Progenitor cell of endocrine pancreas (in vitro differentiated cells): ENCODE measurements at regions not wholly inside any gene's neighbourhood (a gene's known extent, or its start where the extent isn't known, plus 50 kb on each side); places are given as distances from the start of the nearest gene placed in this dataset.

Source experiments
- DNase-seq: peaks from one replicate; pipeline ENCODE4 v3.0.0; 2021; ENCODE audit warnings: low spot score; ENCODE audit not compliant: unreplicated experiment
- H3K27ac Mint-ChIP-seq: 2 replicates; pipeline ENCODE4 v1.8.0; 2021; ENCODE audit warnings: mild to moderate bottlenecking, moderate library complexity, mixed read lengths
- H3K27me3 Mint-ChIP-seq: 2 replicates; pipeline ENCODE4 v1.8.0; 2021; ENCODE audit warnings: mixed read lengths
- H3K36me3 Mint-ChIP-seq: 2 replicates; pipeline ENCODE4 v1.8.0; 2022; ENCODE audit warnings: mixed read lengths; ENCODE audit not compliant: insufficient read depth
- H3K4me1 Mint-ChIP-seq: 2 replicates; pipeline ENCODE4 v1.8.0; 2021; ENCODE audit warnings: low read depth, mixed read lengths
- H3K4me3 Mint-ChIP-seq: 2 replicates; pipeline ENCODE4 v1.8.0; 2021; ENCODE audit warnings: low read depth, mild to moderate bottlenecking, moderate library complexity, mixed read lengths
- H3K9me3 Mint-ChIP-seq: 2 replicates; pipeline ENCODE4 v1.8.0; 2021; ENCODE audit warnings: low read depth, mixed read lengths
- TF ChIP-seq, protein P1 (sequence below): fragments of 200-600 bp; sonication (generic); IDR thresholded peaks from one replicate; pipeline ENCODE4 v1.5.0; 2021; ENCODE audit warnings: antibody characterized with exemption, mild to moderate bottlenecking; ENCODE audit not compliant: unreplicated experiment

DNA sequence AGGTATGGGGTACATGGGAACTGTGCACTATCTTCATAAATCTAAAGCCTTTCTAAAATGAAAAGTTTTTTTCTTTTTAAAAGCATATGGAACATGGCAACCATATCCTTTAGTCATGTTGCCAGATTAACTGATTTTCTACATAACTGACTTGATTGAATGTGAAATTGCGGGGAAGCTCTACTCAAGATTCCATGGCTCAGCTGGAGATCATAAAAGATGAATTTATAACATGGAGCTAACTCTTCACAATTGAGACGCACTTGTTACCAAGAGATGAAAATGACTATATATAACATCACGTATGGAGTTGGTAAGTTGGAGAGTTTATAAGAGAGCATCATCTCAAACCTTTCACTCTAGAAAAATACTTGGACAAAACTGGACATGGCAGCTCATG is 190.2 kb upstream of the MYO3A start:
- Mint-ChIP-seq H3K4me1 (peaks cover 9% of the 10 kb centered on the region), H3K36me3 (no peaks in the 10 kb centered on the region), H3K27ac (no peak overlapping the region), H3K4me3 (no peak overlapping the region), H3K9me3 (no peaks in the 10 kb centered on the region), H3K27me3 (no peaks in the 10 kb centered on the region)
- DNase-seq = no peak
- TF ChIP-seq, protein P1, sequence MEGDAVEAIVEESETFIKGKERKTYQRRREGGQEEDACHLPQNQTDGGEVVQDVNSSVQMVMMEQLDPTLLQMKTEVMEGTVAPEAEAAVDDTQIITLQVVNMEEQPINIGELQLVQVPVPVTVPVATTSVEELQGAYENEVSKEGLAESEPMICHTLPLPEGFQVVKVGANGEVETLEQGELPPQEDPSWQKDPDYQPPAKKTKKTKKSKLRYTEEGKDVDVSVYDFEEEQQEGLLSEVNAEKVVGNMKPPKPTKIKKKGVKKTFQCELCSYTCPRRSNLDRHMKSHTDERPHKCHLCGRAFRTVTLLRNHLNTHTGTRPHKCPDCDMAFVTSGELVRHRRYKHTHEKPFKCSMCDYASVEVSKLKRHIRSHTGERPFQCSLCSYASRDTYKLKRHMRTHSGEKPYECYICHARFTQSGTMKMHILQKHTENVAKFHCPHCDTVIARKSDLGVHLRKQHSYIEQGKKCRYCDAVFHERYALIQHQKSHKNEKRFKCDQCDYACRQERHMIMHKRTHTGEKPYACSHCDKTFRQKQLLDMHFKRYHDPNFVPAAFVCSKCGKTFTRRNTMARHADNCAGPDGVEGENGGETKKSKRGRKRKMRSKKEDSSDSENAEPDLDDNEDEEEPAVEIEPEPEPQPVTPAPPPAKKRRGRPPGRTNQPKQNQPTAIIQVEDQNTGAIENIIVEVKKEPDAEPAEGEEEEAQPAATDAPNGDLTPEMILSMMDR = no peak

DNA sequence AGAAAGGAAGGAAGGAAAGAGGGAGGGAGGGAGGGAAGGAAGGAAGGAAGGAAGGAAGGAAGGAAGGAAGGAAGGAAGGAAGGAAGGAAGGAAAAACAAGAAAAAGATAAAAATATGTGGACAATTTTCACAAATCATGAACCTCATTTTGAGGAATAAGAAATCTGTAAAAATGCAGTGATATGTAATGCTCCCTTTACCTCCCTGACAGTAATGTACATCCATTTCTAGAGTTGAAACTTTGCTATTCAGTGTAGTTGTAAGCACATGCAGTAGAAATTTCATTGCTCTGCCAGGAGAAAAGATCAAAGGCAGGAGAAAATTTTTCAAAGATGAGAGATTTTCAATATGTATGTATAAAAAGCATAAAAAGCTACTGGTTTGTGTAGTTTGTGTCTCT is 189.5 kb upstream of the MYO3A start:
- Mint-ChIP-seq H3K4me3 (no peak overlapping the region), H3K36me3 (no peaks in the 10 kb centered on the region), H3K27ac (no peak overlapping the region), H3K9me3 (no peaks in the 10 kb centered on the region), H3K4me1 (peaks cover 9% of the 10 kb centered on the region), H3K27me3 (no peaks in the 10 kb centered on the region)
- DNase-seq = no peak
- TF ChIP-seq, protein P1 = no peak

DNA sequence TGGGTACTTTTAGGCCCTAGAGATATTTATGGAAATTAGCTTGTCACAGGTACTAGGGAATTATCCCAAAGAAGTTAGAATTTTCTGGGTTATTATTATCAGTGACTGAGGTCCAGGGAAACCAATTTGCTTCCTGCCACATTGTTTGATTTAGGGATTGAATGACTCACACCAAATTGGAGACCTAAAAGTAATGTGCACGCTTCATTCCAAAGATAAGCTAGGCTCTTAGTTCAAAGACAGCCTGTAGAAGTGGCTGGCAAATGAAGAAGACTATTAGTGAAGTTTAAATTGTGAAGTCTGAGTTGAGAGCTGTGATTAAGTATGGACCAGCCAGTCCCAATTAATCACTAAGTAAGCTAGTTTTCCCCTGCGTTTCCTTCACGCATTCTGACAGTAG is 188.1 kb upstream of the MYO3A start:
- TF ChIP-seq, protein P1 = no peak
- no peaks in the 10 kb centered on the region for H3K9me3 Mint-ChIP-seq
- H3K36me3 Mint-ChIP-seq = no peaks in the 10 kb centered on the region
- DNase-seq = no peak
- H3K4me1 Mint-ChIP-seq = peaks cover 9% of the 10 kb centered on the region
- no peak overlapping the region for H3K27ac Mint-ChIP-seq
- H3K4me3 Mint-ChIP-seq = no peak overlapping the region
- H3K27me3 Mint-ChIP-seq = no peaks in the 10 kb centered on the region

DNA sequence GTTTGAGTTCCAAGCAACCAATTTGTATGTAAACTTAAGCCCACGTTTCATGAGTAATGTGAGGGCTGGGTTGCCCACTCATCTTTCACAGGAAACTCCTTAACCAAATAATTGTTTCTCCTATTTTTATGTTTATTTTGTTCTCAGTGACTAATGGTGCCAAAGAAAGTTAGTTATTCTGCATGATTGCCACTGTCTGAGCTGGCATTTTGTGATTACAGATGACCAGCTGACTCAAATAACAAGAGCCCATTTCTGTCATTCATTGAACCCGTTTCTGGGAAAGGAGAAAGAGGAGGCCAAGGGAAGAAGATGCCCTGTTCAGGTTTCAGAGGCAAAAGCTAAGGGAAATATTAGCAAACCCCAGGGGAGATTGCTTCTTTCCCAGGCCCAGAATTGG is 186.9 kb upstream of the MYO3A start:
- no peaks in the 10 kb centered on the region for H3K9me3 Mint-ChIP-seq
- TF ChIP-seq, protein P1 = no peak
- H3K4me3 Mint-ChIP-seq = no peak overlapping the region
- no peaks in the 10 kb centered on the region for H3K36me3 Mint-ChIP-seq
- H3K27ac Mint-ChIP-seq = no peak overlapping the region
- no peak for DNase-seq
- no peaks in the 10 kb centered on the region for H3K27me3 Mint-ChIP-seq
- peaks cover 9% of the 10 kb centered on the region for H3K4me1 Mint-ChIP-seq

DNA sequence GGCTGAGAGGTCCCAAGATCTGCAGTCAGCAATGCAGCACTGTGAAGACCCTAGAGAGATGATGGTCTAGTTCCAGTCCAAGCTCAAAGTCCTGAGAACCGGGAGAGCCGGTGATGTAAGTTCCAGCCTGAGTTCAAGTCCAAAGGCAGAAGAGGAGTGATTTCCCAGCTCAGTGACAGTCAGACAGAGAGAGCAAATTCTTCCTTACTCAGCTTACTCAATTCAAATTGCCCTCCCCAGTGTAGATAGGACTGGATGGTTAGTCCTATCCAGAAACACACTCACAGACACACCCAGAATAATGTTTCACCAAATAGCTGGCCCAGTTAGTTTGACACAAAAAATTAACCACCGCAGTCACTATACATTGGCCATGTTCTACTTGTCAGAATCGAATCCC is 185.5 kb upstream of the MYO3A start:
- no peak overlapping the region for H3K4me3 Mint-ChIP-seq
- DNase-seq = no peak
- TF ChIP-seq, protein P1 = no peak
- no peak overlapping the region for H3K27ac Mint-ChIP-seq
- no peaks in the 10 kb centered on the region for H3K9me3 Mint-ChIP-seq
- H3K27me3 Mint-ChIP-seq = no peaks in the 10 kb centered on the region
- no peaks in the 10 kb centered on the region for H3K36me3 Mint-ChIP-seq
- H3K4me1 Mint-ChIP-seq = peaks cover 9% of the 10 kb centered on the region
